ENCODE measurements at regions not wholly inside any gene's neighbourhood (a gene's known extent, or its start where the extent isn't known, plus 50 kb on each side); places are given as distances from the start of the nearest gene placed in this dataset.

DNA sequence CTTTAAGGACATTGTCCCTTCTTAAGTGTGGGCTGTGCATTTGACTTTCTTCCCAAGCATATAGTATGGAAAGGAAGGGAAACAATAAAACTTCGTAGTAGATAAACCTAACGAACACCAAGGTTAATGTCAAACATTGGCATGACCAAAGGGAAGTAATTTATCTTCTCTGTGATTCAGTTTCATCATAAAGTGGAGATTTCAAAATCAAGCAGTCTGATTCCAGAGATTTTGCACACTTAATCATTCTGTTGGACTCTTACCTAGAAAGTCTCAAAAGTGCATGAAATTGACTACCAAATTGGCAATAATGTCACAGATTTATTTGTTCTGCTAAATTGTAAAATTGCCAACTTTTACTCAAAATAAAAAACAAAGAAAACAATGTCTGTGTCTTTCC is 559.7 kb downstream of the JRKL start:
- no peak overlapping the region for H3K27ac ChIP-seq
- TF ChIP-seq, protein P1, sequence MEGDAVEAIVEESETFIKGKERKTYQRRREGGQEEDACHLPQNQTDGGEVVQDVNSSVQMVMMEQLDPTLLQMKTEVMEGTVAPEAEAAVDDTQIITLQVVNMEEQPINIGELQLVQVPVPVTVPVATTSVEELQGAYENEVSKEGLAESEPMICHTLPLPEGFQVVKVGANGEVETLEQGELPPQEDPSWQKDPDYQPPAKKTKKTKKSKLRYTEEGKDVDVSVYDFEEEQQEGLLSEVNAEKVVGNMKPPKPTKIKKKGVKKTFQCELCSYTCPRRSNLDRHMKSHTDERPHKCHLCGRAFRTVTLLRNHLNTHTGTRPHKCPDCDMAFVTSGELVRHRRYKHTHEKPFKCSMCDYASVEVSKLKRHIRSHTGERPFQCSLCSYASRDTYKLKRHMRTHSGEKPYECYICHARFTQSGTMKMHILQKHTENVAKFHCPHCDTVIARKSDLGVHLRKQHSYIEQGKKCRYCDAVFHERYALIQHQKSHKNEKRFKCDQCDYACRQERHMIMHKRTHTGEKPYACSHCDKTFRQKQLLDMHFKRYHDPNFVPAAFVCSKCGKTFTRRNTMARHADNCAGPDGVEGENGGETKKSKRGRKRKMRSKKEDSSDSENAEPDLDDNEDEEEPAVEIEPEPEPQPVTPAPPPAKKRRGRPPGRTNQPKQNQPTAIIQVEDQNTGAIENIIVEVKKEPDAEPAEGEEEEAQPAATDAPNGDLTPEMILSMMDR (IDR thresholded peaks at IDR 0.05) = no peak
- no peak for TF ChIP-seq POLR2A (IDR thresholded peaks at IDR 0.05)
- 17 to 23% methylated on average over 2 of the region's 2 CpGs for WGBS, 2 donors
- DNase-seq = no peak
- no peaks in the 10 kb centered on the region for H3K36me3 ChIP-seq
- no peak overlapping the region for H3K4me3 ChIP-seq
- H3K27me3 ChIP-seq = no peaks in the 10 kb centered on the region
- no peaks in the 10 kb centered on the region for H3K4me1 ChIP-seq
- intact Hi-C loops (cut with DNase I) = no loop called here
- H3K9me3 ChIP-seq = no peaks in the 10 kb centered on the region

DNA sequence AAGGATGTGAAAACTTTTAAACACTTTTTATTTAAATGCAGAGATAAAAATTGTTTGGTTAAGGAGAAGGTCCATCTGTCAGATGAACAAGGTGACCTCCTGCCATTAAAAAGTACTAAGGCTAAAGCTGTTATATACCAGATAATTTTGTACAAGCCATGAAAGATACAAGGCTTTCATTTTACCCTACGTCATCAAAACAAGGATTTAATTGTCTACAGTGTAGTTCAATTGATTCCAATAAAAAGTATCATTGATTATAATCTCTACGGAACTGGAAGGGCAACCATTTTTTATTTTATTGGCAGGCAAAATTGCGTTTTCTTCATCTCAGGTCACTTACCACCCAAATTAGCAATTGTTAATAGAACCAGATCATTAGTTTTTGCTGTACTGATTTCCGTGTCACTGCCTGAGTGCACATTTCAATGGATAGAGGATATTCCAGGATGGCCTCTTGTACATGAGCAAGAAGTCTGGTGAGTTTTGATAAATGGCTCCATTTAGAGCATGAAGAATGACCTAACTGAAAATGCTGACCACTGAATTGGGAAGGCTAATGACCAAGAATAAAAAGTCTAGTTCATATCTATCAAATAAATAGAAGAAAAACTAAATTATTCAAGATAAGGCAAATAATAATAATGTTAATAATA is 564.9 kb downstream of the JRKL start:
- Histone ChIP-seq H3K4me3 (no peak overlapping the region), H3K9me3 (no peaks in the 10 kb centered on the region), H3K36me3 (no peaks in the 10 kb centered on the region), H3K27ac (no peak overlapping the region), H3K27me3 (no peaks in the 10 kb centered on the region), H3K4me1 (no peaks in the 10 kb centered on the region)
- 63 to 68% methylated on average over 4 of the region's 4 CpGs for WGBS, 2 donors
- DNase-seq = no peak
- intact Hi-C loops (cut with DNase I) = no loop called here
- no peak for TF ChIP-seq POLR2A (IDR thresholded peaks at IDR 0.05)
- TF ChIP-seq, protein P1 (IDR thresholded peaks at IDR 0.05) = no peak

DNA sequence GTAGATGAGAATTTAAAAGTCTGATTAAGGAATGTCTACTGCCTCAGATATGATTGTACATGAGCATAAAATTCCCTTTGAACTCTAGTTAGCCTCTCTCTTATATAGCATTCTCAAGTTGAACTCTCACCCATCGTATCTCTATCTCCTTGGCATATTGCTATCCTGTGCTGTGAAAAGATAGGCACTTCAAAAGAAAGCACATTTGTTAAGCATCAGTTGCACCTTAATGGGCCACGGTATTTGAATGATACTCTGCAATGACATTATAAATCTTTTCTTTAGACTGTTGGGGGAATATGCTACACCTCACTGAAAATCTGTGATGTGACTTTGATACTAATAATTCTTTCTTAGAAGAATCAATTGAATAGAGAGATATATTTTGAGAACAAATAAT is 570.7 kb downstream of the JRKL start:
- intact Hi-C loops (cut with DNase I) = no loop called here
- Histone ChIP-seq H3K4me3 (no peak overlapping the region), H3K27ac (no peak overlapping the region), H3K27me3 (no peaks in the 10 kb centered on the region), H3K36me3 (no peaks in the 10 kb centered on the region), H3K9me3 (no peaks in the 10 kb centered on the region), H3K4me1 (no peaks in the 10 kb centered on the region)
- TF ChIP-seq, protein P1 (IDR thresholded peaks at IDR 0.05) = no peak
- no peak for TF ChIP-seq POLR2A (IDR thresholded peaks at IDR 0.05)
- 54 to 61% methylated on average over 2 of the region's 2 CpGs for WGBS, 2 donors
- DNase-seq = no peak

DNA sequence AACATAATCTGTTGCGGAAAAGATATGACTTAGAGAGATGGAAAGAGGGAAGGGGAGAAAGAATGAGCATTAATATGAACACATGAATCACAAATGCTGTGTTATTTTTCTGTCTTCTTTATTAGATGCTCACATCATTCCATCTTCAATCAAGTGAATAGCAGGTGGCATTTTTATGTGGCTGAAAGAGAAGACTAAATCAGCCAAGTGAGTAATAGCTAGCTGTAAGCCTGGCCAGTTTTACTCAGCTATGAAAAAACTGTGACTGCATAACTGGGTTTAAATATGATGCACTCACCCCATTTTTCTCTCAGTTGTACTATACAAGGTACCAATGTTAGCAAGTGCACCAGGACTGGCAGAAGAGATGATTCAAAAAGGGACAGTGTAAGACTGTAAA is 571.1 kb downstream of the JRKL start:
- DNase-seq = no peak
- no peaks in the 10 kb centered on the region for H3K9me3 ChIP-seq
- intact Hi-C loops (cut with DNase I) = no loop called here
- TF ChIP-seq, protein P1 (IDR thresholded peaks at IDR 0.05) = no peak
- TF ChIP-seq POLR2A (IDR thresholded peaks at IDR 0.05) = no peak
- no peaks in the 10 kb centered on the region for H3K27me3 ChIP-seq
- H3K36me3 ChIP-seq = no peaks in the 10 kb centered on the region
- H3K4me3 ChIP-seq = no peak overlapping the region
- no peak overlapping the region for H3K27ac ChIP-seq
- WGBS, 2 donors = 78 to 91% methylated on average over 1 of the region's 1 CpG
- no peaks in the 10 kb centered on the region for H3K4me1 ChIP-seq

DNA sequence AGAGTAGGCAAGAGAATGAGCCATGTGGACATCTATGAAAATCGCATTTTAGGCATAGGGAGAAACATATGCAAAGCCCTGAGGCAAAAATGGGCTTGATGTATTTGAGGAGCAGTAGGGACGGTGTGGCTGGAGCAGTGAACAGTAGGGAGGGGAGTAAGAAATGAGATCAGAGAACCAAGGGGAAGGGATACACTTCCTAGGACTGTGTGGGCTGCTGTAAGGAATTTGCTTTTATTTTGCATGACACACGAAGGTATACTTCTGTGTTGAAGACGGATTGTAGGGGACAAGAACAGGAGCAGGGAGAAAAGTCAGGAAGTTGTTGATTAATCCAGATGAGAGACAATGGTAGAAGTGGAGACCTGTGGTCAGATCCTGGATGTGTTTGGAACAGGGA is 572.1 kb downstream of the JRKL start:
- H3K27me3 ChIP-seq = no peaks in the 10 kb centered on the region
- TF ChIP-seq, protein P1 (IDR thresholded peaks at IDR 0.05) = no peak
- TF ChIP-seq POLR2A (IDR thresholded peaks at IDR 0.05) = no peak
- DNase-seq = no peak
- intact Hi-C loops (cut with DNase I) = no loop called here
- no peaks in the 10 kb centered on the region for H3K9me3 ChIP-seq
- H3K27ac ChIP-seq = no peak overlapping the region
- H3K4me1 ChIP-seq = no peaks in the 10 kb centered on the region
- H3K36me3 ChIP-seq = no peaks in the 10 kb centered on the region
- WGBS, 2 donors = 57 to 69% methylated on average over 4 of the region's 4 CpGs
- H3K4me3 ChIP-seq = no peak overlapping the region

Measured in esophagus squamous epithelium (tissue), 5 donors.